Activated CD8-positive, alpha-beta T cell treated with anti-CD3 and anti-CD28 coated beads for 36 hours (primary cell): ENCODE measurements at regions not wholly inside any gene's neighbourhood (a gene's known extent, or its start where the extent isn't known, plus 50 kb on each side); places are given as distances from the start of the nearest gene placed in this dataset.

Experiments used
- ATAC-seq: fragments of 200-7000 bp; cut with Tn5 transposase; one replicate; pipeline ENCODE4 v1.10.0; 2021; ENCODE audit warnings: mild to moderate bottlenecking, moderate library complexity
- CTCF ChIA-PET: fragments of 350-600 bp; sonication (Branson Sonifier 250); formaldehyde crosslinking; loops from one replicate; lab custom pipeline; 2021; ENCODE audit warnings: antibody characterized with exemption; lab: Charles Lee
- POLR2A ChIA-PET: fragments of 350-600 bp; sonication (Branson Sonifier 250); formaldehyde crosslinking; loops from one replicate; lab custom pipeline; 2021; ENCODE audit warnings: antibody characterized with exemption; lab: Charles Lee
- DNase-seq: peaks from one replicate; pipeline ENCODE4 v3.0.0-alpha.2; 2020
- H3K27ac Mint-ChIP-seq: one replicate; pipeline ENCODE4 v1.8.0; 2021; ENCODE audit warnings: mild to moderate bottlenecking, mixed read lengths
- H3K27me3 Mint-ChIP-seq: one replicate; pipeline ENCODE4 v1.8.0; 2021; ENCODE audit warnings: mixed read lengths
- H3K36me3 Mint-ChIP-seq: one replicate; pipeline ENCODE4 v1.8.0; 2021; ENCODE audit warnings: low read depth, mixed read lengths
- H3K4me1 Mint-ChIP-seq: one replicate; pipeline ENCODE4 v1.8.0; 2021; ENCODE audit warnings: low read depth, mixed read lengths
- H3K4me3 Mint-ChIP-seq: one replicate; pipeline ENCODE4 v1.8.0; 2021; ENCODE audit warnings: mild to moderate bottlenecking, moderate library complexity, mixed read lengths
- H3K9me3 Mint-ChIP-seq: one replicate; pipeline ENCODE4 v1.8.0; 2021; ENCODE audit warnings: mixed read lengths
- CTCF ChIP-seq: fragments of 200-600 bp; IDR thresholded peaks from one replicate; pipeline ENCODE4 v1.8.0; 2022; ENCODE audit warnings: antibody characterized with exemption, mild to moderate bottlenecking
- intact Hi-C: fragments of 100-400 bp; cut with micrococcal nuclease; formaldehyde crosslinking; loops from one replicate; pipeline ENCODE4 v1.10.0; 2022

DNA sequence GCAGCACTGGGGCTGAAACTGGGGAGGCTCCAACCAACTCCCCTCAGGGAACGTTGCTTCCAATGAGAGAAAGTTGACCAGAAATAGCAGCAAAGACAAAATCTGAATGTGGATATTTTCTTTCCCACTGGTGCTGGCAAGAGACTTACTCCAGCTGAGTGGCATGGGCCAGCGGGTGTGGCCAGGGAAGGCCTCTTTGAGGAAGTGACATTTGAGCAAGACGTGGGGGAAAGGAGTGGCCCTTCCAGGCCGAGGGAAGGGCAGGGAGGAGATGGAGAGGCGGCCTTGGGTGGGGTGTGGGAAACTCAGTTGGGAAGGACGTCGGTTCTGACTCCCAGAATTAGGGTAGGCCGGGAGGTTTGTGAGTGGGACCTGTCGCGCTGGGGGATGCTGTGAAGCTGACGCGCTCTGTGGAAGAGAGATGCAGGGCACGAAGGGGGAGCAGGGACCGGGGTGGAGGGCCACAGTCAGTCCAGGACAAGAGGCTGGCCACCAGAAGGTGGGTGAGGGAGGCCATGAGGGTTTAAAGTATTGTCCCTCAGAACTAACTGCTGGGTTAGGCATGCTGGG is 96.7 kb upstream of the IKZF1 start:
- intact Hi-C loops, result loop anchor here (2.0 to 5.0 kb wide), 4 partner anchors 57 to 210 kb away; no protein-coding TSS in a partner anchor
- Mint-ChIP-seq H3K4me1 (peaks cover 95% of the 10 kb centered on the region), H3K4me3 (peak overlapping the region; percentile 60), H3K36me3 (peaks cover 1% of the 10 kb centered on the region), H3K27me3 (no peaks in the 10 kb centered on the region), H3K9me3 (no peaks in the 10 kb centered on the region), H3K27ac (peak overlapping the region; percentile 97)
- ChIA-PET POLR2A (interaction anchor here (0.6 to 12.0 kb wide), 21 partner anchors 19 to 230 kb away, joined by 3 to 376 read pairs (median 5); partner anchors contain the start of gene IKZF1), CTCF (interaction anchor here (2.3 to 10.5 kb wide), 8 partner anchors 19 to 210 kb away, joined by 14 to 209 read pairs (median 56); partner anchors contain the start of gene IKZF1)
- TF ChIP-seq CTCF, result no peak
- ATAC-seq (no peak), DNase-seq (no peak)

- no peak for DNase-seq
- peak overlapping the region; percentile 60 for H3K4me3 Mint-ChIP-seq
- intact Hi-C loops, result loop anchor here (2.0 to 5.0 kb wide), 4 partner anchors 58 to 210 kb away; no protein-coding TSS in a partner anchor
These were observed 97.3 kb upstream of the IKZF1 start for GRCh38 chr7:50207251-50207564.

DNA sequence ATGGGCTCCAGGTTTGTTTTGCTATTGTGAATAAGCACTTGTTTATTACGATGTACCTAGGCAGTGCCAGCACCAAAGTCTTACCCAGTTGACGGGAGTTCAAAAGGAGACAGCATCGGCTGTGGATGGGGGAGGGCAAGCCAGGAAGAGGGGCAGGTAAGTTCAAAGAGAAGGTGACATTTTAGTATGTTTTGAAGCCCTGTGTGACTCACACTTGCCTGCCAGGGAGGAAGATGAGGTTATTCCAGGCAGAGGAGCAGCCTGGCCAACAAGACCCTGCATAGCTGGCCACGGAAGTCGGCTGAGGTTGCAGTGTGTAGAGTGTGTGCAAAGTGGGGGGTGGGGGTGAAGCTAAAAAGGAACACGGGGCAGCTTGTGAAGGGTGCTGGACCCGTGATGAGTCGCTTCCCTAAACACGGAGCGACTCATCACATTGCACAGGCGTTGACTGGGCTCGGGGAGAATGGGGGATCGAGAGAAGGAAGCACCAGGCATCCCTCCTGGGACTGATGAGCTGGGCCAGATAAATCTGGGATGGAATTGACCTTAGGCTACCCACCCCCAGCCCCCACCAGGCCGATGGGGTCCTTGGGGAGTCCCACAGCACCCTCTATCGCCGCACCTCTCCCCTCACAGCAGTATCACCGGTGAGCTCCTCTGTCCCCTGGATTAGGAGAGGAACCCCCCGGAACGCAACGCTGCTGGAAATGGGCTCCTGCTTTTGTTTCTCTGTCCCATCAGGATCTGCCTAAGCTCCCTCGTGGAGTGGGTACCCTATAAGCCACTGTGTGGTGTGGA is 97.9 kb upstream of the IKZF1 start:
- H3K4me3 Mint-ChIP-seq, result peak overlapping the region; percentile 60
- TF ChIP-seq CTCF, result no peak
- peak; percentile 92 for DNase-seq
- POLR2A ChIA-PET, result interaction anchor here (0.8 to 12.0 kb wide), 30 partner anchors 9 to 205 kb away, joined by 3 to 376 read pairs (median 5); partner anchors contain the start of gene IKZF1
- CTCF ChIA-PET, result interaction anchor here (0.6 to 10.5 kb wide), 40 partner anchors 8 to 342 kb away, joined by 3 to 209 read pairs (median 10); partner anchors contain the start of gene IKZF1
- H3K4me1 Mint-ChIP-seq, result peaks cover 94% of the 10 kb centered on the region
- H3K36me3 Mint-ChIP-seq, result peaks cover 1% of the 10 kb centered on the region
- ATAC-seq, result peak; percentile 68
- no peaks in the 10 kb centered on the region for H3K27me3 Mint-ChIP-seq
- intact Hi-C loops, result loop anchor here (2.0 to 5.0 kb wide), 4 partner anchors 58 to 211 kb away; no protein-coding TSS in a partner anchor
- H3K9me3 Mint-ChIP-seq, result no peaks in the 10 kb centered on the region
- peak overlapping the region; percentile 97 for H3K27ac Mint-ChIP-seq

More at GRCh38 chr7:50207251-50207564, 97.3 kb upstream of the IKZF1 start:
- peaks cover 1% of the 10 kb centered on the region for H3K36me3 Mint-ChIP-seq
- H3K27ac Mint-ChIP-seq, result peak overlapping the region; percentile 97
- ChIA-PET POLR2A (interaction anchor here (0.6 to 12.0 kb wide), 25 partner anchors 20 to 204 kb away, joined by 3 to 376 read pairs (median 5); partner anchors contain the start of gene IKZF1), CTCF (interaction anchor here (0.8 to 10.5 kb wide), 23 partner anchors 20 to 261 kb away, joined by 3 to 209 read pairs (median 16); partner anchors contain the start of gene IKZF1)
- ATAC-seq, result no peak
- H3K27me3 Mint-ChIP-seq, result no peaks in the 10 kb centered on the region
- H3K4me1 Mint-ChIP-seq, result peaks cover 95% of the 10 kb centered on the region
- no peaks in the 10 kb centered on the region for H3K9me3 Mint-ChIP-seq
- no peak for TF ChIP-seq CTCF

- ChIA-PET POLR2A (interaction anchor here (0.6 to 12.0 kb wide), 17 partner anchors 49 to 213 kb away, joined by 3 to 376 read pairs (median 5); partner anchors contain the start of gene IKZF1), CTCF (interaction anchor here (0.6 to 10.5 kb wide), 54 partner anchors 9 to 956 kb away, joined by 3 to 209 read pairs (median 8); partner anchors contain the start of genes IKZF1 and ZPBP)
- Mint-ChIP-seq H3K4me3 (no peak overlapping the region), H3K9me3 (no peaks in the 10 kb centered on the region), H3K4me1 (peaks cover 89% of the 10 kb centered on the region), H3K27me3 (no peaks in the 10 kb centered on the region), H3K27ac (peak overlapping the region; percentile 97), H3K36me3 (no peaks in the 10 kb centered on the region)
- no peak for DNase-seq
- no peak for TF ChIP-seq CTCF
- intact Hi-C loops, result loop anchor here (2.0 to 5.0 kb wide), 4 partner anchors 62 to 212 kb away; no protein-coding TSS in a partner anchor
- ATAC-seq, result no peak
These were observed 99.5 kb upstream of the IKZF1 start for GRCh38 chr7:50205011-50205410.
